Common myeloid progenitor, CD34-positive (primary cell): ENCODE measurements at regions not wholly inside any gene's neighbourhood (a gene's known extent, or its start where the extent isn't known, plus 50 kb on each side); places are given as distances from the start of the nearest gene placed in this dataset.

Experiments used
- CTCF ChIA-PET: fragments of 350-600 bp; sonication (Branson Sonifier 250); formaldehyde crosslinking; loops from one replicate; lab custom pipeline; 2021; ENCODE audit warnings: antibody characterized with exemption; lab: Charles Lee
- POLR2A ChIA-PET: fragments of 350-600 bp; sonication (Branson Sonifier 250); formaldehyde crosslinking; loops from one replicate; lab custom pipeline; 2021; ENCODE audit warnings: antibody characterized with exemption; lab: Charles Lee
- DNase-seq, 3 donors: peaks; one replicate each; pipeline versions ENCODE4 v3.0.0 to v3.0.0-alpha.2; 2013
- H3K27ac ChIP-seq, 2 experiments: 1 replicate in 1 of 2; 2 replicates in 1 of 2; pipeline ENCODE4 v1.7.0; 2013; ENCODE audit warnings: inconsistent platforms in 2 of 2, low read length in 2 of 2, mild to moderate bottlenecking in 2 of 2, low read depth in 1 of 2, moderate library complexity in 1 of 2; ENCODE audit not compliant: severe bottlenecking in 2 of 2, insufficient read depth in 1 of 2, poor library complexity in 1 of 2
- H3K27me3 ChIP-seq, 5 experiments: replicated peaks in 2 of 5; 1 replicate in 3 of 5; 2 replicates in 2 of 5; pipeline versions ENCODE4 v1.6.1 to v1.7.0; 2013; ENCODE audit warnings: low read length in 4 of 5, mild to moderate bottlenecking in 2 of 5, moderate library complexity in 2 of 5, inconsistent platforms in 1 of 5; ENCODE audit not compliant: insufficient read depth in 5 of 5, control insufficient read depth in 4 of 5
- H3K36me3 ChIP-seq, 4 experiments: 1 replicate in 2 of 4; 2 replicates in 2 of 4; pipeline versions ENCODE4 v1.6.1 to v1.7.0; 2013; ENCODE audit warnings: low read length in 3 of 4, control low read depth in 1 of 4, mild to moderate bottlenecking in 1 of 4; ENCODE audit not compliant: control insufficient read depth in 4 of 4, insufficient read depth in 4 of 4
- H3K4me1 ChIP-seq, 4 experiments: 1 replicate in 3 of 4; 2 replicates in 1 of 4; pipeline versions ENCODE4 v1.6.1 to v1.7.1; 2013; ENCODE audit warnings: low read length in 3 of 4, mild to moderate bottlenecking in 3 of 4, control low read depth in 1 of 4, inconsistent platforms in 1 of 4, moderate library complexity in 1 of 4; ENCODE audit not compliant: control insufficient read depth in 4 of 4, insufficient read depth in 4 of 4; ENCODE audit errors: control extremely low read depth in 1 of 4
- H3K4me3 ChIP-seq, 7 experiments: 1 replicate in 4 of 7; 2 replicates in 3 of 7; pipeline versions ENCODE4 v1.5.1 to v1.7.0; 2013; ENCODE audit warnings: mild to moderate bottlenecking in 7 of 7, low read length in 6 of 7, moderate library complexity in 6 of 7, inconsistent platforms in 2 of 7, low read depth in 2 of 7, control low read depth in 1 of 7; ENCODE audit not compliant: insufficient read depth in 4 of 7, control insufficient read depth in 1 of 7; ENCODE audit errors: extremely low read depth in 1 of 7
- H3K9me3 ChIP-seq, 5 experiments: 1 replicate in 4 of 5; 2 replicates in 1 of 5; pipeline versions ENCODE4 v1.6.1 to v1.7.1; 2013; ENCODE audit warnings: low read length in 4 of 5, mild to moderate bottlenecking in 2 of 5, inconsistent platforms in 1 of 5, low read depth in 1 of 5, moderate library complexity in 1 of 5; ENCODE audit not compliant: control insufficient read depth in 4 of 5, insufficient read depth in 2 of 5; ENCODE audit errors: control extremely low read depth in 1 of 5
- WGBS: methylation state at CpG from one replicate; pipeline ENCODE4 v1.1.5; 2013; ENCODE audit not compliant: insufficient coverage; 5-methylcytosine and 5-hydroxymethylcytosine counted together

- H3K27ac ChIP-seq = no peak overlapping the region
- no peaks in the 10 kb centered on the region for H3K9me3 ChIP-seq
- peak overlapping the region; percentile 63 to 84 (median 76) for H3K4me3 ChIP-seq
- ChIA-PET CTCF (interaction anchor here (0.8 to 10.1 kb wide), 24 partner anchors 9 to 641 kb away, joined by 3 to 184 read pairs (median 6); no protein-coding TSS in a partner anchor), POLR2A (interaction anchor here (0.6 to 1.3 kb wide), 2 partner anchors 43 to 607 kb away, joined by 3 to 4 read pairs; no protein-coding TSS in a partner anchor)
- no peaks in the 10 kb centered on the region for H3K36me3 ChIP-seq
- peaks cover 1 to 25% (median 18%) of the 10 kb centered on the region in 4 experiments for H3K4me1 ChIP-seq
- no peaks in the 10 kb centered on the region for H3K27me3 ChIP-seq
- under 1% methylated on average over 54 of the region's 67 CpGs for WGBS
- DNase-seq = peak; percentile 86 to 94 (median 93)
These were observed 192.6 kb downstream of the KATNAL1 start for GRCh38 chr13:30114571-30115256.

GRCh38 chr13:30113983-30114570 lies 193.3 kb downstream of the KATNAL1 start:
- no peaks in the 10 kb centered on the region for H3K9me3 ChIP-seq
- peaks cover 0 to 18% (median 12%) of the 10 kb centered on the region in 4 experiments for H3K4me1 ChIP-seq
- no peak overlapping the region for H3K27ac ChIP-seq
- WGBS = 86% methylated on average over 13 of the region's 15 CpGs
- ChIA-PET CTCF (interaction anchor here (0.6 to 10.1 kb wide), 19 partner anchors 9 to 610 kb away, joined by 3 to 184 read pairs (median 8); no protein-coding TSS in a partner anchor), POLR2A (interaction anchor here (0.6 kb wide), 1 partner anchor 43 kb away, joined by 3 read pairs; no protein-coding TSS in a partner anchor)
- H3K4me3 ChIP-seq = peak overlapping the region in 6 of 7 experiments; percentile 63 to 84 (median 76)
- no peaks in the 10 kb centered on the region for H3K36me3 ChIP-seq
- no peaks in the 10 kb centered on the region for H3K27me3 ChIP-seq
- DNase-seq = no peak

DNA sequence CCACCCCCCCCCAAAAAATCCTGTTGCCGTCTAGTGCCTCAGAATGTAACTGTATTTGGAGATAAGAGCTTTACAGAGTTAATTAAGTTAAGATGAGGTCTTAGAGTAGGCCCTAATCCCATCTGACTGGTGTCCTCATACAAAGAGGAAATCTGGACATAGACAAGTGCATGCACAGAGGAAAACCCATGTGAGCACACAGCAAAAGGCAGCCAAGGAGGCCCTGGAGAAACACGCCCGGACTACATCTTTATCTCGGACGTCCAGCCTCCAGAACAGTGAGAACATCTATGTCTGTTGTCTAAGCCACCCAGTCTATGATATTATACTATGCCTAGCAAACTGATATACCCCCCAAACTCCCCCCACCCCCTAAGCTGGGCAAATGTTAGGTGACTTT lies 193.8 kb downstream of the KATNAL1 start:
- H3K27ac ChIP-seq = no peak overlapping the region
- WGBS = 96% methylated on average over 4 of the region's 5 CpGs
- no peak for DNase-seq
- no peaks in the 10 kb centered on the region for H3K27me3 ChIP-seq
- H3K36me3 ChIP-seq = no peaks in the 10 kb centered on the region
- no peak overlapping the region for H3K4me3 ChIP-seq
- ChIA-PET POLR2A (no interaction called here), CTCF (interaction anchor here (0.6 to 10.1 kb wide), 18 partner anchors 8 to 610 kb away, joined by 3 to 184 read pairs (median 8); no protein-coding TSS in a partner anchor)
- no peaks in the 10 kb centered on the region for H3K9me3 ChIP-seq
- H3K4me1 ChIP-seq = peaks cover 0 to 17% (median 11%) of the 10 kb centered on the region in 4 experiments

DNA sequence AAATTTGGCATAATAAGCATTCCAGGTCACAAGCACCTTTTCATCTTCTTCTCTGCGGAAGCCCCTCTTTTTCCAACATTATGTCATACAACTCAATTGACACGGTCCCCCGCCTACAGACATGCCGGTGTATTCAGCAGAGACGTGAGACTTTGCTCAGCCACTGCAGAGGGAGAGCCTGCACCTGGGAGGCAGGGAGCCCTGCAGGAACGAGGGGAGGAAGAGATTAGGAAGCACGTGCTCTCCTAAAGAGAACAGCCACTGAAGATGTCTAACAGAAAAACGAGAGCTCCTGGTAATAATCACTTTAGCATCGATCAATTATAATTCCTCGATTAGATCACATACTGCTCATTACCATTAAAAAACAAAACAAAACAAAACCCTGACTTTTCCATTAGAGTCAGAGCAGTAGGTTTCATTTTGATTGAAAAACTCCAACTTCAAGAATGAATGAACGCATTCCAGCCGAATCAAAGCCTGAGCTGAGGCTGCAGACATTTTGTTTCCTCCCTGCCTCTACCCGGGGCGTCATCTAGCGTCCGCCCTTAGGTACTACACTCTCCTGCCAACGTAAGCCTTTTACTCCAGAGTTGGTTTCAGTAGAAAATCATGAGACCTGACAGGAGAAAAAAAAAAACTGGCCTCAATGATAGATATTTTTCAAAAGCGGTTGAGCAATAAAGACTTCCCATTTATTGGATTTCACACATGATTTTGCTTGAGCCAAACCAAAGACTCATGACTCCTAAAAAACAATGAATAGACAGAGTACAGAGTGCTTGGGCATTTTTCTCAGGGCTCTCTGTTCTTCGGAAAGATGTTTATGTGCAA lies 194.5 kb downstream of the KATNAL1 start:
- Histone ChIP-seq H3K4me3 (peak overlapping the region in 3 of 7 experiments; percentile 15 to 61 (median 17)), H3K36me3 (no peaks in the 10 kb centered on the region), H3K4me1 (peaks cover 0 to 17% (median 11%) of the 10 kb centered on the region in 4 experiments), H3K27ac (no peak overlapping the region), H3K27me3 (no peaks in the 10 kb centered on the region), H3K9me3 (no peaks in the 10 kb centered on the region)
- CTCF ChIA-PET = interaction anchor here (0.9 to 10.1 kb wide), 20 partner anchors 8 to 609 kb away, joined by 3 to 184 read pairs (median 4); partner anchors contain the start of gene UBL3
- DNase-seq = peak; percentile 85 to 93 (median 91)
- WGBS = 23% methylated on average over 16 of the region's 19 CpGs
- POLR2A ChIA-PET = no interaction called here

DNA sequence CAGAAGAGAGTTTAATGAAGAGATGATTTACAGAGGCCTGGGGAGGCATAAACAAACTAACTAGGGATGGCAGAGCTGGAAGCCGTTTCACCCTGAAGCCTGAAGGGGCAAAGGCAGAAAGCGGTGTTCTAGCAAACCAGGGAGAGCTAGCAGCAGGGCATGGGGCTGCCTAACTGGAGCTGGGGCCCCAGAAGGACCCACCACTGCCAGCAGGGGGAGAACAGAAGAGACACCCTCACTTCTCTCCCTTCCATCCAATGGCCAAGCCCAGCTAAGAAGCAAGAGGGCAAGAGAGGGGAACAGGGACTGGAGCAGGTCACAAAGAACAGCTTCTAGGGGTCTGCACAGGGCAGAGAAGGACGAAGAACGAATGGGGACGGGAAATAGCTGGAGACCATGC lies 195.5 kb downstream of the KATNAL1 start:
- no peak overlapping the region for H3K4me3 ChIP-seq
- H3K9me3 ChIP-seq = no peaks in the 10 kb centered on the region
- DNase-seq = peak; percentile 21 to 55 (median 48)
- CTCF ChIA-PET = interaction anchor here (0.7 to 10.1 kb wide), 14 partner anchors 10 to 604 kb away, joined by 3 to 184 read pairs (median 4); partner anchors contain the start of gene UBL3
- no peak overlapping the region for H3K27ac ChIP-seq
- WGBS = 95% methylated on average over 5 of the region's 5 CpGs
- H3K4me1 ChIP-seq = peaks cover 0 to 21% (median 11%) of the 10 kb centered on the region in 4 experiments
- no peaks in the 10 kb centered on the region for H3K27me3 ChIP-seq
- POLR2A ChIA-PET = no interaction called here
- no peaks in the 10 kb centered on the region for H3K36me3 ChIP-seq

GRCh38 chr13:30110301-30111070 lies 196.9 kb downstream of the KATNAL1 start:
- POLR2A ChIA-PET = no interaction called here
- H3K27me3 ChIP-seq = no peaks in the 10 kb centered on the region
- CTCF ChIA-PET = interaction anchor here (0.9 to 10.1 kb wide), 8 partner anchors 9 to 600 kb away, joined by 3 to 184 read pairs (median 4); no protein-coding TSS in a partner anchor
- no peak overlapping the region for H3K4me3 ChIP-seq
- H3K36me3 ChIP-seq = no peaks in the 10 kb centered on the region
- no peaks in the 10 kb centered on the region for H3K9me3 ChIP-seq
- WGBS = 93% methylated on average over 9 of the region's 11 CpGs
- H3K4me1 ChIP-seq = peaks cover 0 to 21% (median 11%) of the 10 kb centered on the region in 4 experiments
- DNase-seq = no peak
- H3K27ac ChIP-seq = no peak overlapping the region
